ENCODE measurements at regions not wholly inside any gene's neighbourhood (a gene's known extent, or its start where the extent isn't known, plus 50 kb on each side); places are given as distances from the start of the nearest gene placed in this dataset.
"Not testable (repeated sequence)": the region's sequence is repeated elsewhere in the genome, so short reads cannot be mapped to it uniquely, and the experiment has no call there.

DNA sequence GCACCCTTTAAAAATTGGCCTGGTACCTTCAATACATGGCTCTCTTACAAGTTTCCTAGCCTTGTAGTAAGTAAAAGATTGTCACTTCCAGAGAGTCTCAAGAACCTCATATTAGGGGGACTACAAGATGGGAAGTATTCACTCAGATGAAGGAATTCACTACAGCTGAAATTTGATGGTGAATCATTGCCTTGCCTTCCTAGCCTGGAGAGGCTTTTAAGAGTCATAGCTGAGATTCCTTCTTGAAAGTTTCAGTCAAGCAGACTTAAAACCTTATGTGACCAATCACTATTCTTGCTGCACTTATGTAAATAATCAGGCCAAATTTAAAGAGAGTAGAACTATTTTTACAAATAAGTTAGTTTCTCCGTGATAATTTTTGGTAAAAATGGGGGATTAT is 451.6 kb downstream of the TRHDE start:
- Mint-ChIP-seq H3K4me3 (no peak overlapping the region), H3K27ac (no peak overlapping the region), H3K4me1 (no peaks in the 10 kb centered on the region), H3K27me3 (ENCODE audit: low read depth in 3 of 3) (peaks cover 0 to 2% (median 0%) of the 10 kb centered on the region in 3 donors), H3K36me3 (no peaks in the 10 kb centered on the region), H3K9me3 (peaks cover 2 to 19% (median 9%) of the 10 kb centered on the region in 6 donors)
- no peak for DNase-seq

GRCh38 chr12:72729451-72730010 is 457.4 kb downstream of the TRHDE start:
- H3K36me3 Mint-ChIP-seq, result no peaks in the 10 kb centered on the region
- H3K27me3 Mint-ChIP-seq (ENCODE audit: low read depth in 3 of 3), result peaks cover 0 to 2% (median 2%) of the 10 kb centered on the region in 3 donors
- peaks cover 0 to 14% (median 9%) of the 10 kb centered on the region in 6 donors for H3K9me3 Mint-ChIP-seq
- DNase-seq, result no peak
- H3K4me3 Mint-ChIP-seq, result no peak overlapping the region
- H3K4me1 Mint-ChIP-seq, result no peaks in the 10 kb centered on the region
- H3K27ac Mint-ChIP-seq, result no peak overlapping the region

DNA sequence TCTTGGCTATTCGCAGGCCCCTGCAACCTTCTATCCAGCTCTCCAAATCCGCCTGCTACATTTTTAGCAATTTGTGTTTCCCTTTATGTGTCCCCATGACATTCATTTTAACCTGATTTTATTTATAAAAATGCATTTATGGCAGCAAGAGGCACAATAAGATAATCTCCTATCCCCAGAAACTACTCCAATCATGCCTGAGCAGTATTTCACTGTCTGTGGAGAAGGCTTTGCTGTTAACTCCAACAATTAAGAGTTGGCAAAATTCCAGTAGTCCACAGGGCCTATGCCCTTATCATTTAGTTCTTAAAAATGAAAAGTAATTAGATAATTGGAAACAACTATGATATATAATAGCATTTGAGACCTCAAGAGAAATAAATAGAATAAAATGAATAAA is 462.4 kb downstream of the TRHDE start:
- DNase-seq, result no peak

DNA sequence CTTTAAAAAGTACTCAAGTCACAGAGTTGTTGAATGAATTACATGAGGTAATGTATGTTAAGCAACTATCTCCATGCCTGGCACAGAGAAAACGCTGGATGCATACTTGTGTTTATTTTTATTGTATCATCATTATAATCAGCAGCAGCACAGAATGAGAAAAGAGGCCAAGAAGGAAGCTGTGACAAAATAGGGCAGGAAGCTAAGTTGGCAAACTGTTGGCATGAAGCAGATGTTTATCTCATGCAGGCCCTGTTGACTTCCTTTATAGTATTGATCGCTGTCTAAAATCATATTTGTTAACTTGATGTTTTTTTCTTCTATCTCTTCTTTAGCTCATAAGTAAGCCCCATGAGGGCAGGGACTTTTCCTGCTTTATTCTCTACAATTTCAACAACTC is 466.6 kb downstream of the TRHDE start:
- no peak for DNase-seq
- Mint-ChIP-seq H3K4me3 (no peak overlapping the region), H3K27ac (no peak overlapping the region), H3K9me3 (peaks cover 9 to 31% (median 22%) of the 10 kb centered on the region in 6 donors), H3K36me3 (peaks cover 4 to 9% (median 5%) of the 10 kb centered on the region in 3 donors), H3K4me1 (peaks cover 3 to 15% of the 10 kb centered on the region in 2 donors), H3K27me3 (ENCODE audit: low read depth in 3 of 3) (peaks cover 0 to 3% (median 0%) of the 10 kb centered on the region in 3 donors)

More for the DNA sequence above, 462.4 kb downstream of the TRHDE start:
- H3K27me3 Mint-ChIP-seq (ENCODE audit: low read depth in 3 of 3), result peaks cover 0 to 3% (median 2%) of the 10 kb centered on the region in 3 donors
- H3K4me3 Mint-ChIP-seq, result no peak overlapping the region
- H3K27ac Mint-ChIP-seq, result no peak overlapping the region
- peaks cover 0 to 9% (median 4%) of the 10 kb centered on the region in 6 donors for H3K9me3 Mint-ChIP-seq
- H3K4me1 Mint-ChIP-seq, result peaks cover 3 to 8% of the 10 kb centered on the region in 2 donors
- H3K36me3 Mint-ChIP-seq, result no peaks in the 10 kb centered on the region

DNA sequence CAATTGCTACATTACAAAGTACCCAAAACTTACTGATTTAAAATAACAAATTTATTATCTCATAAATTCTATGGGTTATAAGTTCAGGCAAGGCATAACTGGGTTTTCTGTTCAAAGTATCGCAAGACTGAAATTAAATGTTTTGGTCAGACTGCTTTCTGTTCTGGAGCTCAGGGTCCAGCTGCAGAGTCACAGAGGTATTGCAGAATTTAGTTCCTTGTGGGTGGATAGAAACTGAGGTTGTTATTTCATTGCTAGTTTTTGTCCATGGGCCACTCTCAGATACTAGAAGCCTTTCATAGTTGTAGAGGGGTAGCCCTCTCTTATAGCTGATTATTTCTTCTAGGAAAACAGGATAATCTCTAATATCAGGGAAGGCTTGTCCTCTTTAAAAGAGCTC is 467.9 kb downstream of the TRHDE start:
- peaks cover 10 to 38% (median 23%) of the 10 kb centered on the region in 6 donors for H3K9me3 Mint-ChIP-seq
- peaks cover 3 to 17% of the 10 kb centered on the region in 2 donors for H3K4me1 Mint-ChIP-seq
- H3K27ac Mint-ChIP-seq, result no peak overlapping the region
- H3K27me3 Mint-ChIP-seq (ENCODE audit: low read depth in 3 of 3), result peaks cover 0 to 3% (median 1%) of the 10 kb centered on the region in 3 donors
- DNase-seq, result no peak
- peaks cover 4 to 9% (median 5%) of the 10 kb centered on the region in 3 donors for H3K36me3 Mint-ChIP-seq
- no peak overlapping the region for H3K4me3 Mint-ChIP-seq

DNA sequence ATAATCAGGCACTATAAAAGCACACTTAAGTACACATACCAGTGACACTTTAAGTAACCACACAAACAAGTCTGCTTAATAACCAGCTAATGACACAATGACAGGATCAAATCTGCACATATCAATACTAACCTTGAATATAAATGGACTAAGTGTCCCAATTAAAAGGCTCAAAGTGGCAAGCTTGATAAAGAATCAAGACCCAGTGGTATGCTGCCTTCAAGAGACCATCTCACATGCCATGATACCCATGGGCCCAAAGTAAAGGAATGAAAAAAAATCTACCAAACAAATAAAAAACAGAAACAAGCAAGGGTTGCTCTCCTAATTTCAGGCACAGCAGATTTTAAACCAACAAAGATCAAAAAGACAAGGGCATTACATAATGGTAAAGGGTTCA is 470.4 kb downstream of the TRHDE start:
- Mint-ChIP-seq H3K4me1 (peaks cover 3 to 17% of the 10 kb centered on the region in 2 donors), H3K4me3 (peak overlapping the region in 1 of 5 donors; percentile 7), H3K36me3 (peaks cover 4 to 9% (median 5%) of the 10 kb centered on the region in 3 donors), H3K27me3 (ENCODE audit: low read depth in 3 of 3) (peaks cover 0 to 2% (median 1%) of the 10 kb centered on the region in 3 donors), H3K27ac (no peak overlapping the region), H3K9me3 (peaks cover 10 to 36% (median 23%) of the 10 kb centered on the region in 6 donors)
- no peak for DNase-seq

DNA sequence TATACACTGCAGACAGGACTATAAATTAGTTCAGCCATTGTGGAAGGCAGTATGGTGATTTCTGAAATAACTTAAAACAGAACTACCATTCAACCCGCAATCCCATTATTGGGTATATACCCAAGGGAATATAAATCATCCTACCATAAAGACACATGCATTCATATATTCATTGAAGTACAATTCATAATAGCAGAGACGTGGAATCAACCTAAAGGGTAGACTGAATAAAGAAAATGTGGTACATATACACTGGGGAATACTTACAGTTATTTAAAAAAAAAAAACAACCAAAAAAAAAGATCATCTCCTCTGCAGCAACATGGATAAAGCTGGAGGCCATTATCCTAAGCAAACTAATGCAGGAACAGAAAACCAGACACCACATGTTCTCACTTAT is 473.9 kb downstream of the TRHDE start:
- Mint-ChIP-seq H3K4me1 (peaks cover 0 to 9% of the 10 kb centered on the region in 2 donors), H3K27ac (no peak overlapping the region), H3K4me3 (no peak overlapping the region), H3K36me3 (peaks cover 4 to 9% (median 5%) of the 10 kb centered on the region in 3 donors), H3K9me3 (peaks cover 11 to 43% (median 23%) of the 10 kb centered on the region in 6 donors), H3K27me3 (ENCODE audit: low read depth in 3 of 3) (peaks cover 0 to 1% (median 0%) of the 10 kb centered on the region in 3 donors)
- DNase-seq, result no peak

DNA sequence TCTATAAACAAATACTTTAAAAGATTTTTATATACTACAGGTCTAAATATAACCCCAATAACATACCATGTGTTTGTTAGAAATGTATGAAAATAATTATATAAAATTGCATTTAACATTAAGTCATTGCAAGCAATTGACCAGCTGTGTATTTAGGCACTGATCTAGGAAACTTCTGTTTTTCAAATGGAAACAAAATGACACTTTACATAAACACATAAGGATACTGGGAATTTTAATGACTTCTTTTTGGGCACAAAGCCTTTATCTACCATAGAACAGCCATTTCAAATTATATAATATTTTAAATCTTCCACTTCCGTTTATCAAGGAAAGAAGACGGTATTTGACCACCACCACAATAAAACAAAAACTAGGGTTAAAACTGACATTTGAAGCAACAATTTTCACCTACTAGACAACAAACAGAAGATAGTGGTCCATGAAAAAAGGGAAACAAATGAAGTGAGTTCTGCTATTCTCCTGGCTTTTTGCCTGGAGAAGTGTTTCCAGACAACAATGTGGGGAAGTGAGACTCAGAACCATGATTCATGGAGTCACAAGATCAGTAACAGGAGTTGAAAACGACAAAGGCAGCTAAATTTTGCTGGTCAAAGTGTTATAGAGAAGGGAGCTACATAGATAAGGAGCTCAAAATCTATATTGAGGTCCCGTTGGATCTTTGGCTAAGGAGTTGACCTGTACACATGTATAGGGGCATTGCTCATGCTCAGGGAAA is 475.1 kb downstream of the TRHDE start:
- no peak overlapping the region for H3K27ac Mint-ChIP-seq
- peaks cover 0 to 9% of the 10 kb centered on the region in 2 donors for H3K4me1 Mint-ChIP-seq
- H3K9me3 Mint-ChIP-seq, result peaks cover 7 to 36% (median 14%) of the 10 kb centered on the region in 6 donors
- H3K4me3 Mint-ChIP-seq, result no peak overlapping the region
- peaks cover 4 to 5% (median 5%) of the 10 kb centered on the region in 3 donors for H3K36me3 Mint-ChIP-seq
- DNase-seq, result no peak
- peaks cover 0 to 1% (median 0%) of the 10 kb centered on the region in 3 donors for H3K27me3 Mint-ChIP-seq (ENCODE audit: low read depth in 3 of 3)

GRCh38 chr12:72748971-72749370 is 476.8 kb downstream of the TRHDE start:
- H3K27ac Mint-ChIP-seq, result no peak overlapping the region

DNA sequence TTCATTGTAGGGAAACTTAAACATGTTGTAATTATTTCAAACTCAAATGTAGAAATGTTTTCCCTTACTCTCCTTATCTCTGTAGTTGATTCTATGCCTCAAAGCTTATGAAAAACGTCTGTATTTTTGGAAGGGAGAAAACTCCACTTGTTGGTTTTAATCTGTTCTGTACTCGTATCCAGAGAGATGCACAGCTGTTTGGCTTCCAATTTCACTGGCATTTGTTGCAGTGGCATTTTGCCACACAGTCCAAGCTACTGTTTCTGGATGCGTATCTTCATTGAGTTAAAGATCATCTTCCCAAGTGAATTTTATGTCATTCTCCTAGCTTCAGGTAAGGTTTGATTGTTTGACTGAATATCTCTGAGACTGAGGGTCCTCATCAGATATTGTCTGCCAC is 481.4 kb downstream of the TRHDE start:
- H3K9me3 Mint-ChIP-seq, result peaks cover 7 to 51% (median 12%) of the 10 kb centered on the region in 6 donors
- no peaks in the 10 kb centered on the region for H3K36me3 Mint-ChIP-seq
- no peak for DNase-seq
- H3K27me3 Mint-ChIP-seq (ENCODE audit: low read depth in 3 of 3), result no peaks in the 10 kb centered on the region
- H3K4me1 Mint-ChIP-seq, result no peaks in the 10 kb centered on the region
- H3K4me3 Mint-ChIP-seq, result no peak overlapping the region
- no peak overlapping the region for H3K27ac Mint-ChIP-seq

More at GRCh38 chr12:72748971-72749370, 476.8 kb downstream of the TRHDE start:
- no peak overlapping the region for H3K4me3 Mint-ChIP-seq
- H3K27me3 Mint-ChIP-seq (ENCODE audit: low read depth in 3 of 3), result peaks cover 0 to 1% (median 0%) of the 10 kb centered on the region in 3 donors
- H3K36me3 Mint-ChIP-seq, result no peaks in the 10 kb centered on the region
- H3K4me1 Mint-ChIP-seq, result peaks cover 0 to under 1% of the 10 kb centered on the region in 2 donors
- peaks cover 0 to 22% (median 5%) of the 10 kb centered on the region in 6 donors for H3K9me3 Mint-ChIP-seq
- no peak for DNase-seq

DNA sequence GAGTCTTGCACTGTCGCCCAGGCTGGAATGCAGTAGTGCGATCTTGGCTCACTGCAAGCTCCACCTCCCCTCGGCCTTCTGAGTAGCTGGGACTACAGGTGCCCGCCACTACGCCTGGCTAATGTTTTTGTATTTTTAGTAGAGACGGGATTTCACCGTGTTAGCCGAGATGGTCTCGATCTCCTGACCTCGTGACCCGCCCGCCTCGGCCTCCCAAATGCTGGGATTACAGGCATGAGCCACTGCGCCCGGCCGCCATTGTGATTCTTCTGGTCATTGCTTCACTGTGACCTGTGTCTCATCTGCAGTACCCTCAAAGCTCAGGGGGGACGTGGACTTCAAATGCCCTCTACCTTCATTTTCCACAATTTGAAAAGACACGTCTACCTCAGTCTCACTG is 481.9 kb downstream of the TRHDE start:
- not testable (repeated sequence) for H3K27me3 Mint-ChIP-seq (ENCODE audit: low read depth in 3 of 3); DNase-seq; H3K4me3 Mint-ChIP-seq; H3K4me1 Mint-ChIP-seq; H3K36me3 Mint-ChIP-seq; H3K27ac Mint-ChIP-seq
- peaks cover 9 to 56% (median 15%) of the 10 kb centered on the region in 6 donors for H3K9me3 Mint-ChIP-seq

- no peak overlapping the region for H3K4me3 Mint-ChIP-seq
- no peaks in the 10 kb centered on the region for H3K27me3 Mint-ChIP-seq (ENCODE audit: low read depth in 3 of 3)
- H3K9me3 Mint-ChIP-seq, result peaks cover 4 to 14% (median 9%) of the 10 kb centered on the region in 6 donors
- no peak overlapping the region for H3K27ac Mint-ChIP-seq
- H3K4me1 Mint-ChIP-seq, result no peaks in the 10 kb centered on the region
- no peak for DNase-seq
- peaks cover 0 to 2% (median 0%) of the 10 kb centered on the region in 3 donors for H3K36me3 Mint-ChIP-seq
Measured at GRCh38 chr12:72766517-72766916, 494.3 kb downstream of the TRHDE start.

DNA sequence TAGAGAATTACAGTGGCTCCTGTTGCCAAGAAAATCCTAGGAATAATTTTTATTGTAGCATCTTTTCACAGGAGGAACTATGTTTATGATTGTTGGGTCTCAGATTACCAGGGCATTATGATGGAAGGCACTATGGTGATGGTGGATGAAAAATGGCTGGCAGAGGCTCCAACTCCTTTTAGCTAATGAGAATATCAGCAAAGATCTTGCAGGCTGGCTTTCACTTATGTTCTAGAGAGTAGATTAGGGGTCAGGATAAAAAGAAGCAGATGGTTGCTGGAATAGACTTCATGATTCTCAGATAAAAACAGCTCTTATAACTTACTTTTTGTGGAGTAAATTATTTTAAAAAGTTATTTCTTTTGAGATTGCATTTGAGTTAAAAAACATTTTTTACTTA is 501.9 kb downstream of the TRHDE start:
- H3K4me3 Mint-ChIP-seq, result no peak overlapping the region
- DNase-seq, result no peak
- H3K27ac Mint-ChIP-seq, result no peak overlapping the region
- H3K27me3 Mint-ChIP-seq (ENCODE audit: low read depth in 3 of 3), result peaks cover 0 to 2% (median 0%) of the 10 kb centered on the region in 3 donors
- peaks cover 0 to 13% (median 6%) of the 10 kb centered on the region in 6 donors for H3K9me3 Mint-ChIP-seq
- peaks cover 0 to 2% (median 0%) of the 10 kb centered on the region in 3 donors for H3K36me3 Mint-ChIP-seq
- H3K4me1 Mint-ChIP-seq, result no peaks in the 10 kb centered on the region

- DNase-seq, result no peak
- Mint-ChIP-seq H3K36me3 (no peaks in the 10 kb centered on the region), H3K9me3 (peaks cover 0 to 21% (median 8%) of the 10 kb centered on the region in 6 donors), H3K4me1 (no peaks in the 10 kb centered on the region), H3K27me3 (ENCODE audit: low read depth in 3 of 3) (no peaks in the 10 kb centered on the region), H3K4me3 (no peak overlapping the region), H3K27ac (no peak overlapping the region)
Measured at GRCh38 chr12:72777806-72778205, 505.6 kb downstream of the TRHDE start.
